ENCODE measurements at regions not wholly inside any gene's neighbourhood (a gene's known extent, or its start where the extent isn't known, plus 50 kb on each side); places are given as distances from the start of the nearest gene placed in this dataset.

- DNase-seq: no peak
Observed at GRCh38 chr6:102679865-102680264, 1286.4 kb downstream of the GRIK2 start.

- DNase-seq: no peak
Observed at GRCh38 chr6:102677225-102677624, 1283.7 kb downstream of the GRIK2 start.

GRCh38 chr6:102670735-102671134 lies 1277.2 kb downstream of the GRIK2 start:
- no peak for DNase-seq

- DNase-seq: no peak
Observed at GRCh38 chr6:102662851-102663250, 1269.3 kb downstream of the GRIK2 start.

- no peak for DNase-seq
Observed at GRCh38 chr6:102660303-102660702, 1266.8 kb downstream of the GRIK2 start.

- no peak for DNase-seq
Observed at GRCh38 chr6:102655823-102656222, 1262.3 kb downstream of the GRIK2 start.

GRCh38 chr6:102641426-102641825 lies 1247.9 kb downstream of the GRIK2 start:
- DNase-seq: no peak

- no peak for DNase-seq
Observed at GRCh38 chr6:102631921-102632320, 1238.4 kb downstream of the GRIK2 start.

GRCh38 chr6:102623201-102623600 lies 1229.7 kb downstream of the GRIK2 start:
- DNase-seq: no peak

- DNase-seq: no peak
Observed at GRCh38 chr6:102619585-102619984, 1226.1 kb downstream of the GRIK2 start.

GRCh38 chr6:102582569-102582968 lies 1189.1 kb downstream of the GRIK2 start:
- DNase-seq: no peak

GRCh38 chr6:102581378-102582124 lies 1188.0 kb downstream of the GRIK2 start:
- no peak for DNase-seq

- no peak for DNase-seq
Observed at GRCh38 chr6:102571236-102571908, 1177.9 kb downstream of the GRIK2 start.

- no peak for DNase-seq
Observed at GRCh38 chr6:102562713-102563112, 1169.2 kb downstream of the GRIK2 start.

GRCh38 chr6:102553214-102553613 lies 1159.7 kb downstream of the GRIK2 start:
- no peak for DNase-seq

- no peak for DNase-seq
Observed at GRCh38 chr6:102549221-102549874, 1155.8 kb downstream of the GRIK2 start.

GRCh38 chr6:102525336-102525735 lies 1131.8 kb downstream of the GRIK2 start:
- DNase-seq: no peak

GRCh38 chr6:102520966-102521365 lies 1127.5 kb downstream of the GRIK2 start:
- no peak for DNase-seq

- no peak for DNase-seq
Observed at GRCh38 chr6:102517506-102517905, 1124.0 kb downstream of the GRIK2 start.

- no peak for DNase-seq
Observed at GRCh38 chr6:102501615-102502014, 1108.1 kb downstream of the GRIK2 start.

- DNase-seq: no peak
Observed at GRCh38 chr6:102494808-102495207, 1101.3 kb downstream of the GRIK2 start.

- no peak for DNase-seq
Observed at GRCh38 chr6:102493485-102493884, 1100.0 kb downstream of the GRIK2 start.

GRCh38 chr6:102488729-102489128 lies 1095.2 kb downstream of the GRIK2 start:
- DNase-seq: no peak

- DNase-seq: no peak
Observed at GRCh38 chr6:102485480-102485879, 1092.0 kb downstream of the GRIK2 start.

Measured in CD4-positive, alpha-beta T cell treated with Interleukin-4 for 4 hours (primary cell).